Mammary epithelial cell (primary cell): ENCODE measurements at regions not wholly inside any gene's neighbourhood (a gene's known extent, or its start where the extent isn't known, plus 50 kb on each side); places are given as distances from the start of the nearest gene placed in this dataset.

Experiments used
- CTCF ChIP-seq, 2 donors: IDR thresholded peaks in 1 of 2; conservative IDR thresholded peaks in 1 of 2; 2 replicates each; pipeline ENCODE4 v1.5.1; 2011 to 2012; ENCODE audit warnings: inconsistent platforms in 2 of 2, low read length in 2 of 2, mild to moderate bottlenecking in 2 of 2, control low read depth in 1 of 2, low read depth in 1 of 2; ENCODE audit not compliant: insufficient read depth in 1 of 2; ENCODE audit errors: extremely low read depth in 1 of 2
- EZH2 ChIP-seq: IDR thresholded peaks from 2 replicates; pipeline ENCODE4 v1.6.1; 2012; ENCODE audit warnings: low read length, inconsistent platforms, borderline replicate concordance

- TF ChIP-seq CTCF (conservative IDR thresholded peaks at IDR 0.05 in 1 of 2, IDR thresholded peaks at IDR 0.05 in 1 of 2; ENCODE audit: extremely low read depth in 1 of 2, insufficient read depth in 1 of 2, low read depth in 1 of 2, low read length in 2 of 2) (no peak), EZH2 (no peak)
Observed at GRCh38 chr2:215705281-215705680, 269.4 kb upstream of the FN1 start.
